GM23338 (cell line): ENCODE measurements at regions not wholly inside any gene's neighbourhood (a gene's known extent, or its start where the extent isn't known, plus 50 kb on each side); places are given as distances from the start of the nearest gene placed in this dataset.

ENCODE experiments used
- ATAC-seq: fragments of 200-7000 bp; cut with Tn5 transposase; 3 replicates; pipeline ENCODE4 v1.9.1; 2020
- DNase-seq: peaks from one replicate; pipeline ENCODE4 v3.0.0-alpha.2; 2015; ENCODE audit warnings: low spot score
- H2AFZ ChIP-seq: fragments of 200-600 bp; sonication (generic); 2 replicates; pipeline ENCODE4 v1.8.0; 2016; ENCODE audit warnings: antibody characterized with exemption, mild to moderate bottlenecking, moderate library complexity
- H3F3A ChIP-seq: fragments of 200-600 bp; sonication (generic); replicated peaks from 2 replicates; pipeline ENCODE4 v1.8.0; 2017; ENCODE audit warnings: antibody characterized with exemption, mixed run types, low read depth
- H3K27ac ChIP-seq: fragments of 200-600 bp; sonication (generic); 2 replicates; pipeline ENCODE4 v1.6.1; 2016; ENCODE audit warnings: low read depth
- H3K27me3 ChIP-seq: fragments of 200-600 bp; sonication (generic); 2 replicates; pipeline ENCODE4 v1.8.0; 2016; ENCODE audit warnings: mild to moderate bottlenecking, mixed run types, moderate library complexity; ENCODE audit not compliant: insufficient read depth
- H3K36me3 ChIP-seq: fragments of 200-600 bp; sonication (generic); 2 replicates; pipeline ENCODE4 v1.8.0; 2016; ENCODE audit warnings: mild to moderate bottlenecking; ENCODE audit not compliant: insufficient read depth
- H3K4me1 ChIP-seq: fragments of 200-600 bp; sonication (generic); 2 replicates; pipeline ENCODE4 v1.8.0; 2016; ENCODE audit warnings: mild to moderate bottlenecking, moderate library complexity; ENCODE audit not compliant: insufficient read depth
- H3K4me2 ChIP-seq: fragments of 200-600 bp; sonication (generic); 2 replicates; pipeline ENCODE4 v1.7.1; 2017; ENCODE audit warnings: mixed run types
- H3K4me3 ChIP-seq: fragments of 200-600 bp; sonication (generic); 2 replicates; pipeline ENCODE4 v1.6.1; 2016; ENCODE audit warnings: mixed run types
- H3K79me2 ChIP-seq: fragments of 200-600 bp; sonication (generic); replicated peaks from 2 replicates; pipeline ENCODE4 v1.8.0; 2017; ENCODE audit warnings: mild to moderate bottlenecking; ENCODE audit not compliant: insufficient read depth
- H3K9me2 ChIP-seq: fragments of 200-600 bp; sonication (generic); 2 replicates; pipeline ENCODE4 v1.8.0; 2017; ENCODE audit not compliant: insufficient read depth
- H4K20me1 ChIP-seq: fragments of 200-600 bp; sonication (generic); replicated peaks from 2 replicates; pipeline ENCODE4 v1.8.0; 2017; ENCODE audit warnings: mild to moderate bottlenecking; ENCODE audit not compliant: insufficient read depth
- H3K27ac Mint-ChIP-seq: 2 replicates; pipeline ENCODE4 v1.8.0; 2020; ENCODE audit warnings: inconsistent platforms, mild to moderate bottlenecking, moderate library complexity, mixed read lengths
- H3K27me3 Mint-ChIP-seq: 3 replicates; pipeline ENCODE4 v1.8.0; 2022; ENCODE audit warnings: low read depth, mild to moderate bottlenecking, moderate library complexity, mixed read lengths, inconsistent platforms; ENCODE audit not compliant: insufficient read depth, poor library complexity
- H3K36me3 Mint-ChIP-seq: 3 replicates; pipeline ENCODE4 v1.8.0; 2021; ENCODE audit warnings: low read depth, mild to moderate bottlenecking, inconsistent platforms, moderate library complexity, mixed read lengths
- H3K4me1 Mint-ChIP-seq: 3 replicates; pipeline ENCODE4 v1.8.0; 2020; ENCODE audit warnings: mild to moderate bottlenecking, inconsistent platforms, mixed read lengths
- H3K4me3 Mint-ChIP-seq: 3 replicates; pipeline ENCODE4 v1.8.0; 2021; ENCODE audit warnings: moderate library complexity, mild to moderate bottlenecking, inconsistent platforms, mixed read lengths
- H3K9me3 Mint-ChIP-seq: 3 replicates; pipeline ENCODE4 v1.8.0; 2020; ENCODE audit warnings: moderate library complexity, mild to moderate bottlenecking, inconsistent platforms, mixed read lengths
- CREB1 ChIP-seq: fragments of 250-450 bp; sonication (Bioruptor Pico); IDR thresholded peaks from 2 replicates; pipeline ENCODE4 v1.5.0; 2020; ENCODE audit warnings: low read depth, mild to moderate bottlenecking, moderate library complexity
- EZH2 ChIP-seq: fragments of 200-600 bp; sonication (generic); IDR thresholded peaks from one replicate; pipeline ENCODE4 v1.8.0; 2017; ENCODE audit warnings: antibody characterized with exemption, mild to moderate bottlenecking, low read depth; ENCODE audit not compliant: unreplicated experiment
- EZH2phosphoT487 ChIP-seq: fragments of 200-600 bp; sonication (generic); IDR thresholded peaks from one replicate; pipeline ENCODE4 v1.8.1; 2018; ENCODE audit warnings: antibody characterized with exemption; ENCODE audit not compliant: unreplicated experiment
- JUNB ChIP-seq: IDR thresholded peaks from one replicate; pipeline ENCODE4 v1.6.1; 2016; ENCODE audit warnings: antibody characterized with exemption; ENCODE audit not compliant: unreplicated experiment
- NANOG ChIP-seq: IDR thresholded peaks from 2 replicates; pipeline ENCODE4 v1.6.1; 2016; ENCODE audit warnings: antibody characterized with exemption, borderline replicate concordance
- REST ChIP-seq: IDR thresholded peaks from one replicate; pipeline ENCODE4 v1.6.1; 2018; ENCODE audit warnings: antibody characterized with exemption; ENCODE audit not compliant: unreplicated experiment
- STAT1 ChIP-seq: IDR thresholded peaks from one replicate; pipeline ENCODE4 v1.6.1; 2016; ENCODE audit warnings: antibody characterized with exemption; ENCODE audit not compliant: unreplicated experiment
- ZNF331 ChIP-seq: fragments of 250-450 bp; sonication (Bioruptor Pico); IDR thresholded peaks from 2 replicates; pipeline ENCODE4 v1.5.0; 2020; ENCODE audit warnings: low read depth, mild to moderate bottlenecking, moderate library complexity
- ZNF462 ChIP-seq: fragments of 250-450 bp; sonication (Bioruptor Pico); IDR thresholded peaks from 2 replicates; pipeline ENCODE4 v1.5.0; 2020; ENCODE audit warnings: mild to moderate bottlenecking, moderate library complexity

GRCh38 chr15:97718509-97718908 is 242.0 kb upstream of the ARRDC4 start:
- peaks cover 13% of the 10 kb centered on the region; the same call in 2 of the 3 replicates for H3K9me3 Mint-ChIP-seq
- no peaks in the 10 kb centered on the region for H3K36me3 Mint-ChIP-seq
- ATAC-seq: no peak
- Histone ChIP-seq H3K4me2 (no peak overlapping the region), H2AFZ (no peak overlapping the region), H4K20me1 (no peaks in the 10 kb centered on the region), H3K79me2 (no peaks in the 10 kb centered on the region), H3K4me1 (no peaks in the 10 kb centered on the region), H3K27me3 (no peaks in the 10 kb centered on the region), H3K36me3 (no peaks in the 10 kb centered on the region), H3K27ac (no peak overlapping the region), H3F3A (no peaks in the 10 kb centered on the region), H3K9me2 (no peaks in the 10 kb centered on the region), H3K4me3 (no peak overlapping the region)
- no peak overlapping the region for H3K4me3 Mint-ChIP-seq
- TF ChIP-seq NANOG (no peak), REST (no peak), ZNF331 (no peak), CREB1 (CRISPR knock-in tag) (no peak)
- H3K4me1 Mint-ChIP-seq: no peaks in the 10 kb centered on the region
- no peak overlapping the region for H3K27ac Mint-ChIP-seq
- H3K27me3 Mint-ChIP-seq: no peaks in the 10 kb centered on the region
- no peak for DNase-seq

GRCh38 chr15:97728791-97729190 is 231.7 kb upstream of the ARRDC4 start:
- Histone ChIP-seq H2AFZ (peak overlapping the region; percentile 49; the same call in 1 of the 2 replicates), H3K36me3 (no peaks in the 10 kb centered on the region), H3K9me2 (no peaks in the 10 kb centered on the region), H3F3A (no peaks in the 10 kb centered on the region), H3K79me2 (no peaks in the 10 kb centered on the region), H3K4me3 (no peak overlapping the region), H3K27ac (no peak overlapping the region), H3K4me1 (no peaks in the 10 kb centered on the region), H4K20me1 (no peaks in the 10 kb centered on the region), H3K4me2 (no peak overlapping the region), H3K27me3 (no peaks in the 10 kb centered on the region)
- DNase-seq (no peak), ATAC-seq (no peak; the same call in 2 of the 3 replicates)
- H3K9me3 Mint-ChIP-seq: no peaks in the 10 kb centered on the region; the same call in 2 of the 3 replicates
- no peaks in the 10 kb centered on the region for H3K4me1 Mint-ChIP-seq
- H3K36me3 Mint-ChIP-seq: no peaks in the 10 kb centered on the region; the same call in 2 of the 3 replicates
- no peak overlapping the region for H3K4me3 Mint-ChIP-seq
- TF ChIP-seq STAT1 (no peak), EZH2phosphoT487 (no peak), ZNF462 (CRISPR knock-in tag) (no peak), NANOG (no peak), EZH2 (no peak), JUNB (no peak)
- H3K27ac Mint-ChIP-seq: no peak overlapping the region
- H3K27me3 Mint-ChIP-seq: peaks cover 4% of the 10 kb centered on the region
